Stimulated activated CD8-positive, alpha-beta memory T cell treated with anti-CD3 and anti-CD28 coated beads, Interleukin-7, amount 100 ng/mL, for 48 hours (primary cell): ENCODE measurements at regions not wholly inside any gene's neighbourhood (a gene's known extent, or its start where the extent isn't known, plus 50 kb on each side); places are given as distances from the start of the nearest gene placed in this dataset.

Experiments used
- DNase-seq, 2 donors: peaks; one replicate each; pipeline ENCODE4 v3.0.0-alpha.2; 2020; ENCODE audit warnings: low read depth in 1 of 2; ENCODE audit errors: extremely low read depth in 1 of 2

GRCh38 chr7:117972606-117973005 lies 99.4 kb upstream of the CTTNBP2 start:
- no peak for DNase-seq

DNA sequence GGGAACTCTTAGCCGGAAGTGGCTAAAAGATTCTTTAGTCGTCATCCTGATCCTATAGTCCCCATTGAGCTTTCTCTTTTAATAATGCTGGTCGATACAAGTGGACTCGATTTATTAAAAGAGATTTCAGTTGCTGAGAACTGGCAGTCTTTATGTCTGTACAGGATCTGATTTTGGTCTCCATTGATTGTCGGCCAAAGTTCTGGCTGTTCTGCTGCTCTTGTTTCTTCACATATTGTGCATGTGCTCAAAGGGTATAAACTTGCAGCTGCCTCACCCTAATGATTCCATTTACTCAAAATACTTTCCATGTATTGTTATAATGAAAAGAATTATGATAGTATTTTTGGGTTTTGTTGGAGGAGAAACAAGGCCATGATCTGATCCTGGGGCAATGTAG lies 100.7 kb upstream of the CTTNBP2 start:
- DNase-seq, result no peak

- no peak for DNase-seq
Measured at GRCh38 chr7:117974891-117975290, 101.7 kb upstream of the CTTNBP2 start.

- DNase-seq, result no peak
Measured at GRCh38 chr7:117975476-117975875, 102.2 kb upstream of the CTTNBP2 start.

DNA sequence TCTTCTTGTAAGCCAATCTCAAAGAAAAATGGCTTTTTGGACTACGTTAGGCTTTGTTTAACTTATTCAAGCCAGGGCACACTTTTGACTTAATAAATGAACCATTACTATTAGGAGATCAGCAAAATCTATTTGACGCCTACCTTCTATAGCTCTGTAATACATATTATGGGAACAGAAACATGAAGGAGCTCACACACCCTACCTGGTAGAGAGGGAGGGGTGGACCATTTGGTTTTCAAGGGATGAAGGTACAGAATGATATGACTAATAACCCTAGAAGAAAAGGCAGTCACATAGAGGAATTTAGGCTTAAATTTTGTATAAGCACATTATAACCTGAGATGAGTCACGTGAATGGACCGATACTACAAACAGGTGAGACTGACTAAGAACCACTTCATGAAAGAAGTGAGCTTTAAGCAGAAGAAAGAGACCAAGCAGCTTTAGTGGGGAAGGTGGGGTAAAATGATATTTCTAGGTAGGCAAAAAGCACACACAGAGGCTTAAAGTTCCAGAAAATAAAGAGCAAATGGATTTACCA lies 106.8 kb upstream of the CTTNBP2 start:
- no peak for DNase-seq

GRCh38 chr7:117982071-117983055 lies 109.1 kb upstream of the CTTNBP2 start:
- no peak for DNase-seq

- no peak for DNase-seq
Measured at GRCh38 chr7:117986645-117987269, 113.5 kb upstream of the CTTNBP2 start.

GRCh38 chr7:117990834-117991233 lies 117.6 kb upstream of the CTTNBP2 start:
- DNase-seq, result no peak

DNA sequence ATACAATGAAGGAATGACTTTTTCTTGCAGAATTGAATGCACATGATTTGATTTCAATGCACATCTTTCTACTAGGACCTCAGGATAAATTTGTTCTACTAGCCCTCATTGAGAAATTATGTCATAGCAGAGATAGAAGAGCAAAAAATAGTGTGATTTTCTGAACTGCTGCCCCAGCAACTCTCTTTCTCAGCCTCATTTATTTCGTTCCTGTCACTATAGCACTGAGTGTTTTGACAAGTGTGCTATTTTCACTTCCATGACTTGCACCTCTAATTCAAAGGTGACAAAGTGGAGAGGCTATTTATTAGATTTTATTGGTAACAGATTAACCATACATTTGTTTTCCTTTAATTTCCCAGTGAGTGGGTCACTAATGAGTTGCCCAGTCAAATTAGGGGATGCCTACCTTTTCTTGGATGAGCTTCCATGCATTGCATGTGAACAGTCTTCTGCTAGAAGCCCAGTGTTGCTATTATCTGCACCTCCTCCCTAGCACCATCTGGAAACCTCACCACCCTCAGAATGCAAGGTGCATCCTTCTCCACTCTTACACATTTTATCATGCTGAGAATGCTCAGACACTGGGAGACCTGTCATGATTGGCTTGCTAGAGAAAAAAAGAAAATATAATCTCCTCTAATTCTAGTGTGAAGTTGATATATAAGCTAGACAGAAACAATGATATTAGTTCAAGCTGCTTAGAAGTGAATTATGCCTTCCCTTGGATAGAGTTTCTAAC lies 119.6 kb upstream of the CTTNBP2 start:
- no peak for DNase-seq

DNA sequence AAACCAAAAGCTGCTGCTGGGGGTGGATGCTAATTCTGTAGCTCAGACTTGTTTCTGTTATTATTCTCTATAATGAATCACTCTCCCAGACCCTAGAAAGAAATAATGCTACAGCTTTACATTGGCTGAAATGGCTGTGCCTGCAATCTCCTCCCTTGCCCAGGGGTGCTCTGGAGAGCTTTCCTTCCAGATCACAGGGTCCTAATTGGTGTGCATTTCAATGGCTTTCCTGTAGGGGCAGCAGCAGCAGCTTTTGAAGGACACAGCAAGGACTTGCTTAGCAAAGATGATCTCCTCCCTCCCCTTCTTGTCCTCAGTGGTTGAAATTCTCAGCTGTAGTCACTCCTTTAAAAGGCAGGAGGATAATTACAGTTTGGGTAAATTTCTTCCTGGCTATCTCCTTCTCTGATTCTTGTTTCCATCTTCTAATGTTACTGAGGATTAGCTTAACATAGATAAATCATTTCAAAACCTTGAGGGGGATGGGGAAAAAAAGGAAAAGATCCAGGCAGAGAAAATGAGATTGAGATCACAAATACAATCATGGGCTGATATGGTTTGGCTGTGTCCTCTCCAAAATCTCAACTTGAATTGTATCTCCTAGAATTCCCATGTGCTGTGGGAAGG lies 120.2 kb upstream of the CTTNBP2 start:
- no peak for DNase-seq

GRCh38 chr7:117995850-117996650 lies 122.8 kb upstream of the CTTNBP2 start:
- no peak for DNase-seq

- no peak for DNase-seq
Measured at GRCh38 chr7:117997862-117998825, 124.9 kb upstream of the CTTNBP2 start.

DNA sequence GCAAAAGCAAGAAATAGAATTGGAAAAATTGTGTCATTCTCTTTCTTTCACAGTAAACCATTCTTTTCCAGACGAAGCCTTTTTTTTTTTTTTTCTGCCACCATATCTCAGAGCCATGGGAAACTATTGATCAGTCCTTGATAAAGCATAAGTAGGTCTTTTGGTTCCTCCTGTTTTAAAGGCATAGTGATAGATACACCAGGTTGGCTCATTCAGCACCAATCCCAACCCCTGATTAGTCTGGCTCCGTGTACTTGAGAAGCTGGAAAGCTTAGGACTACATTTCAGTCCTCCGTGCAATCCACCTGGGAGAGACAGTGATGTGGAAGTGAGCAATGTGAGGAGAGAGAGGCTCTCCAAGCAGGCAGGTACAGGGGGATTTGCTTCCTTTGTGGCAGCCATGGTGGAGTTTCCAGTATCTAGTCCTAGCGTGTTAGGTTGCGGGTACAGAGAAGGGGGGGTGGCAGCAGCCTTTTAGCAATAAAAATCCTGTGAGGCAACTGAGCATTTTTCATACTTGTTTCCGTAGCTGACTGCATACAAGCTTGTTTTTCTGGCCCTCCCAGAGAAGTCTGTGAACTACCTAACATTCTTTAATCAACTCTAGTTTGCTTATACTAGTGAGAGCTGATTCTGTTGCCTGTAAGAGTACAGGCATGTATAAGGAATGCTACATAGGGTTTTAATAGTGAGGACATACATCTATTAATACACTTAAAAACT lies 127.4 kb upstream of the CTTNBP2 start:
- no peak for DNase-seq

DNA sequence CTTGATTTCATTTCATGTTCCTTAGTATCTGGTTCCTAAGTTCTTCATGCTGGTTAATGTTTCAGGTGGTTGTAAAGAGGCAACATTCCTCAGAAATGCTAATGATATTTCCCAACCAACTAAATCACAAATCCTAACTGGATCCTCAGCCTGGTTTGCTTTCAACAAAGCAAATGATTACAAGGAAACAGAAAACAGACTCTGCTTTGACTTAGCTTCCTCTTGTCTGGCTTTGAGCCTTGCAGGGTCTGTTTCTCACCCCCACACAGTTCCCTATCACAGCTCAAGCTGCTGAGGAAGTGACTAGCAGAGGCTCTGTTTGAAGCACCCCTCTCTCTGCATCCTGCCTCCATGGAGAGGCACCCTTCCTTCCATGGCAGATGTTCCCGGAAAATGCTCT lies 130.2 kb upstream of the CTTNBP2 start:
- DNase-seq, result no peak

GRCh38 chr7:118005026-118005425 lies 131.8 kb upstream of the CTTNBP2 start:
- DNase-seq, result no peak

DNA sequence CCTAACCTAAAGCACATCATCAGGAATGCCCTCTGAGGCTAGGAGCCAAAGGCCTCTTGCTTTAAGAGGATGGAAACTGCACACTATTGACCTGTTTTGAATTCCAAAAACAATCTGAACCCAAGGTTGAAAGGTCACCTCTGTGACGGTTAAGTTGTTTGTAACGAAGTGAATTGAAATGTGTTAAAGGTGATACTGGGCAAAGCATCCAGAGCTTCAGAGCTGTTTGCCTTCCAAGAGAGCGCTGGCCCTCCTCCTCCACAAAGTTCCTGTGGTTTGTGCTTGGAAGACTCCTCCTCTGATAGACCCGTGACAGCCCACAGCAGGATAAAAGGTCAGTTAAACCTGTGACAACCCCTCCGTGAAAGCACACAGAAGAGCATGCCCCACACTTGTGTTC lies 133.7 kb upstream of the CTTNBP2 start:
- no peak for DNase-seq

DNA sequence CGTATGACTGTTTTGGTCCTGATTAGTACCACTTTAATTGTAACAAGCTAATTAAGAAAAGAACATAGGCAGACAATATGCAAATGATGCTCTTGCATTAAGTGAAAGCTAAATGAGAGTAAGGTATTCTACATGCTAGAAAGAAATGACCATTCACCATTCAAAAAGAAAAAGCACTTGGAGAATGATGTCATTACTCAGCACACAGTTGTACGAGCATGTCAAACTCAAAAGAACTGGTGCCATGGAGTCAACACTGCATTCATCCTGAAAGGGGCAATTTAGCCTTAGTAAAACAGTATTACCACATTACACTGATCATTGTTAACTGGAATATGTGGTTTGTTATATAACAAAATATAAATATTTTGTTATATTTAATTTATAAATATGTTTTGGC lies 136.2 kb upstream of the CTTNBP2 start:
- no peak for DNase-seq

GRCh38 chr7:118011652-118012051 lies 138.4 kb upstream of the CTTNBP2 start:
- no peak for DNase-seq
